H1 (cell line): ENCODE measurements at regions not wholly inside any gene's neighbourhood (a gene's known extent, or its start where the extent isn't known, plus 50 kb on each side); places are given as distances from the start of the nearest gene placed in this dataset.

Experiments used
- CHD7 ChIP-seq: fragments of 300-600 bp; sonication (generic); IDR thresholded peaks from 2 replicates; pipeline ENCODE4 v1.7.1; 2012; ENCODE audit warnings: low read length, moderate library complexity, mild to moderate bottlenecking, inconsistent platforms; ENCODE audit not compliant: insufficient replicate concordance
- EP300 ChIP-seq, 2 experiments: IDR thresholded peaks; 1 replicate in 1 of 2; 2 replicates in 1 of 2; pipeline ENCODE4 v1.6.1; 2011 to 2012; ENCODE audit warnings: low read depth in 2 of 2, low read length in 2 of 2, mild to moderate bottlenecking in 2 of 2, borderline replicate concordance in 1 of 2, inconsistent platforms in 1 of 2, moderate library complexity in 1 of 2
- FOSL1 ChIP-seq: IDR thresholded peaks from 2 replicates; pipeline ENCODE4 v1.6.1; 2011; ENCODE audit warnings: mild to moderate bottlenecking, low read depth, low read length, moderate library complexity; ENCODE audit not compliant: insufficient read depth
- JUND ChIP-seq: IDR thresholded peaks from 2 replicates; pipeline ENCODE4 v1.6.1; 2011; ENCODE audit warnings: mild to moderate bottlenecking, improper control_type of control experiment, low read length

- TF ChIP-seq CHD7: no peak
- TF ChIP-seq EP300 (IDR thresholded peaks at IDR 0.05; ENCODE audit: borderline replicate concordance in 1 of 2, low read depth in 2 of 2, low read length in 2 of 2): no peak
- no peak for TF ChIP-seq JUND
- TF ChIP-seq FOSL1: no peak
These were observed 1511.1 kb downstream of the BRD1 start (continued) for GRCh38 chr22:48316257-48317250.
